ENCODE measurements at regions not wholly inside any gene's neighbourhood (a gene's known extent, or its start where the extent isn't known, plus 50 kb on each side); places are given as distances from the start of the nearest gene placed in this dataset.

GRCh38 chr5:100407053-100407452, 128.1 kb upstream of the FAM174A start:
- Histone ChIP-seq H3K36me3 (replicated peaks in 1 of 2; ENCODE audit: control extremely low read depth in 1 of 2, control insufficient read depth in 1 of 2, extremely low read depth in 1 of 2, insufficient read depth in 2 of 2, low read length in 1 of 2) (no peaks in the 10 kb centered on the region), H3K4me2 (replicated peaks; ENCODE audit: low read depth, low read length, poor library complexity, severe bottlenecking) (no peak overlapping the region), H3K9ac (ENCODE audit: low read length) (no peak overlapping the region), H3K4me3 (ENCODE audit: control extremely low read depth in 1 of 5, extremely low read depth in 1 of 5, insufficient read depth in 1 of 5, low read depth in 2 of 5, low read length in 4 of 5) (no peak overlapping the region), H3K27ac (ENCODE audit: low read length in 2 of 2) (no peak overlapping the region), H3K27me3 (replicated peaks in 1 of 4; ENCODE audit: control extremely low read depth in 1 of 4, control insufficient read depth in 3 of 4, insufficient read depth in 4 of 4, low read length in 3 of 4) (no peaks in the 10 kb centered on the region), H4K20me1 (ENCODE audit: control insufficient read depth, insufficient read depth, low read length, poor library complexity, severe bottlenecking) (no peaks in the 10 kb centered on the region), H3K9me3 (ENCODE audit: control extremely low read depth in 1 of 3, control insufficient read depth in 2 of 3, insufficient read depth in 1 of 3, low read length in 2 of 3) (no peaks in the 10 kb centered on the region), H2AFZ (ENCODE audit: insufficient read depth, low read depth, low read length, poor library complexity, severe bottlenecking) (no peak overlapping the region), H3K79me2 (ENCODE audit: control insufficient read depth, insufficient read depth, low read length) (no peaks in the 10 kb centered on the region), H3K4me1 (ENCODE audit: control insufficient read depth in 2 of 2, insufficient read depth in 2 of 2, low read length in 2 of 2) (no peaks in the 10 kb centered on the region)
- CTCF ChIA-PET = no interaction called here
- intact Hi-C loops (cut with micrococcal nuclease) = no loop called here
- 100% methylated on average over 1 of the region's 3 CpGs for WGBS (ENCODE audit: insufficient coverage)
- Mint-ChIP-seq H3K4me1 (no peaks in the 10 kb centered on the region), H3K9me3 (ENCODE audit: insufficient read depth) (no peaks in the 10 kb centered on the region), H3K4me3 (no peak overlapping the region), H3K27ac (no peak overlapping the region), H3K27me3 (no peaks in the 10 kb centered on the region)
- no peak for TF ChIP-seq CTCF (IDR thresholded peaks at IDR 0.05)
- no peak for TF ChIP-seq EZH2 (IDR thresholded peaks at IDR 0.05; ENCODE audit: borderline replicate concordance, insufficient read depth, low read depth, low read length, poor library complexity, severe bottlenecking)
- no peak for DNase-seq
- POLR2A ChIA-PET = no interaction called here
- ATAC-seq (ENCODE audit: low read depth) = no peak

- no peaks in the 10 kb centered on the region for H4K20me1 ChIP-seq (ENCODE audit: control insufficient read depth, insufficient read depth, low read length, poor library complexity, severe bottlenecking)
- no peak overlapping the region for H3K9ac ChIP-seq (ENCODE audit: low read length)
- no peak for DNase-seq
- TF ChIP-seq CTCF (IDR thresholded peaks at IDR 0.05) (no peak), EZH2 (IDR thresholded peaks at IDR 0.05; ENCODE audit: borderline replicate concordance, insufficient read depth, low read depth, low read length, poor library complexity, severe bottlenecking) (no peak)
- H3K9me3 ChIP-seq (ENCODE audit: control extremely low read depth in 1 of 3, control insufficient read depth in 2 of 3, insufficient read depth in 1 of 3, low read length in 2 of 3) = no peaks in the 10 kb centered on the region
- no peaks in the 10 kb centered on the region for H3K36me3 ChIP-seq (replicated peaks in 1 of 2; ENCODE audit: control extremely low read depth in 1 of 2, control insufficient read depth in 1 of 2, extremely low read depth in 1 of 2, insufficient read depth in 2 of 2, low read length in 1 of 2)
- H3K27me3 ChIP-seq (replicated peaks in 1 of 4; ENCODE audit: control extremely low read depth in 1 of 4, control insufficient read depth in 3 of 4, insufficient read depth in 4 of 4, low read length in 3 of 4) = no peaks in the 10 kb centered on the region
- H2AFZ ChIP-seq (ENCODE audit: insufficient read depth, low read depth, low read length, poor library complexity, severe bottlenecking) = no peak overlapping the region
- no peaks in the 10 kb centered on the region for H3K79me2 ChIP-seq (ENCODE audit: control insufficient read depth, insufficient read depth, low read length)
- no peak overlapping the region for H3K27ac ChIP-seq (ENCODE audit: low read length in 2 of 2)
- ChIA-PET CTCF (no interaction called here), POLR2A (no interaction called here)
- no peaks in the 10 kb centered on the region for H3K9me3 Mint-ChIP-seq (ENCODE audit: insufficient read depth)
- no peak for ATAC-seq (ENCODE audit: low read depth)
- intact Hi-C loops (cut with micrococcal nuclease) = no loop called here
- no peak overlapping the region for H3K4me3 Mint-ChIP-seq
- WGBS (ENCODE audit: insufficient coverage) = no CpG with 5 or more reads among the region's 2 CpGs
- H3K27me3 Mint-ChIP-seq = no peaks in the 10 kb centered on the region
- no peaks in the 10 kb centered on the region for H3K4me1 ChIP-seq (ENCODE audit: control insufficient read depth in 2 of 2, insufficient read depth in 2 of 2, low read length in 2 of 2)
- H3K4me3 ChIP-seq (ENCODE audit: control extremely low read depth in 1 of 5, extremely low read depth in 1 of 5, insufficient read depth in 1 of 5, low read depth in 2 of 5, low read length in 4 of 5) = no peak overlapping the region
- H3K4me2 ChIP-seq (replicated peaks; ENCODE audit: low read depth, low read length, poor library complexity, severe bottlenecking) = no peak overlapping the region
- no peak overlapping the region for H3K27ac Mint-ChIP-seq
- no peaks in the 10 kb centered on the region for H3K4me1 Mint-ChIP-seq
Measured at GRCh38 chr5:100406640-100407039, 128.5 kb upstream of the FAM174A start.

Data from B cell (primary cell).